ENCODE measurements at regions not wholly inside any gene's neighbourhood (a gene's known extent, or its start where the extent isn't known, plus 50 kb on each side); places are given as distances from the start of the nearest gene placed in this dataset.

DNA sequence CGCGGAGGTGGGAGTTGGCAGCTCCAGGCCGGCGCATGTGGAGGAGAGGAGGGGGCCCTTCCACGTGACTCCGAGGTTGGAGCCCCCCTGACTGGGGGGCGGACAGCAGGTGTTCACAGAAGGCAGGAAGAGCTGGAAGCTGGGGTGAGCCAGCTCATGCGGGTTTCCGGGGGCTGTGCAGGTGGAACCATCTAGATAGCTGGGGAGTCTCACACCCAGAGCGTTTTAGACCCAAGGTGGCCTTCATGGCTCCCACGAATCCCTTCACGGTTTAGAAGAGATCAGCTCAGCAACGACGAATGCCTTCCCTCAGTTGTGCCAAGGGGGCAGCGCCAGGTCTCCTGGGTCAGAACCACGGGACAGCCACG lies 740.5 kb upstream of the SALL3 start (continued):
- TF ChIP-seq ARNTL (CRISPR knock-in tag; IDR thresholded peaks at IDR 0.05; ENCODE audit: borderline replicate concordance, low read depth), result no peak
- TF ChIP-seq CSDC2 (CRISPR knock-in tag; IDR thresholded peaks at IDR 0.05), result no peak
- TF ChIP-seq ZFP30 (CRISPR knock-in tag; IDR thresholded peaks at IDR 0.05), result no peak
- TF ChIP-seq, protein P1, sequence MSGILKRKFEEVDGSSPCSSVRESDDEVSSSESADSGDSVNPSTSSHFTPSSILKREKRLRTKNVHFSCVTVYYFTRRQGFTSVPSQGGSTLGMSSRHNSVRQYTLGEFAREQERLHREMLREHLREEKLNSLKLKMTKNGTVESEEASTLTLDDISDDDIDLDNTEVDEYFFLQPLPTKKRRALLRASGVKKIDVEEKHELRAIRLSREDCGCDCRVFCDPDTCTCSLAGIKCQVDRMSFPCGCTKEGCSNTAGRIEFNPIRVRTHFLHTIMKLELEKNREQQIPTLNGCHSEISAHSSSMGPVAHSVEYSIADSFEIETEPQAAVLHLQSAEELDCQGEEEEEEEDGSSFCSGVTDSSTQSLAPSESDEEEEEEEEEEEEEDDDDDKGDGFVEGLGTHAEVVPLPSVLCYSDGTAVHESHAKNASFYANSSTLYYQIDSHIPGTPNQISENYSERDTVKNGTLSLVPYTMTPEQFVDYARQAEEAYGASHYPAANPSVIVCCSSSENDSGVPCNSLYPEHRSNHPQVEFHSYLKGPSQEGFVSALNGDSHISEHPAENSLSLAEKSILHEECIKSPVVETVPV (CRISPR knock-in tag; IDR thresholded peaks at IDR 0.05), result no peak
- no peak for TF ChIP-seq BACH2 (CRISPR knock-in tag; IDR thresholded peaks at IDR 0.05; ENCODE audit: borderline replicate concordance)
- TF ChIP-seq, protein P2, sequence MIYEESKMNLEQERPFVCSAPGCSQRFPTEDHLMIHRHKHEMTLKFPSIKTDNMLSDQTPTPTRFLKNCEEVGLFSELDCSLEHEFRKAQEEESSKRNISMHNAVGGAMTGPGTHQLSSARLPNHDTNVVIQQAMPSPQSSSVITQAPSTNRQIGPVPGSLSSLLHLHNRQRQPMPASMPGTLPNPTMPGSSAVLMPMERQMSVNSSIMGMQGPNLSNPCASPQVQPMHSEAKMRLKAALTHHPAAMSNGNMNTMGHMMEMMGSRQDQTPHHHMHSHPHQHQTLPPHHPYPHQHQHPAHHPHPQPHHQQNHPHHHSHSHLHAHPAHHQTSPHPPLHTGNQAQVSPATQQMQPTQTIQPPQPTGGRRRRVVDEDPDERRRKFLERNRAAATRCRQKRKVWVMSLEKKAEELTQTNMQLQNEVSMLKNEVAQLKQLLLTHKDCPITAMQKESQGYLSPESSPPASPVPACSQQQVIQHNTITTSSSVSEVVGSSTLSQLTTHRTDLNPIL (CRISPR knock-in tag; IDR thresholded peaks at IDR 0.05; ENCODE audit: low read depth), result no peak
- no peak for TF ChIP-seq RARB (CRISPR knock-in tag; IDR thresholded peaks at IDR 0.05)
- no peak for TF ChIP-seq ZNF8 (CRISPR knock-in tag; IDR thresholded peaks at IDR 0.05)
- no peak for TF ChIP-seq OSR1 (CRISPR knock-in tag; IDR thresholded peaks at IDR 0.05)
- no peak for TF ChIP-seq ISL1 (CRISPR knock-in tag; IDR thresholded peaks at IDR 0.05)

DNA sequence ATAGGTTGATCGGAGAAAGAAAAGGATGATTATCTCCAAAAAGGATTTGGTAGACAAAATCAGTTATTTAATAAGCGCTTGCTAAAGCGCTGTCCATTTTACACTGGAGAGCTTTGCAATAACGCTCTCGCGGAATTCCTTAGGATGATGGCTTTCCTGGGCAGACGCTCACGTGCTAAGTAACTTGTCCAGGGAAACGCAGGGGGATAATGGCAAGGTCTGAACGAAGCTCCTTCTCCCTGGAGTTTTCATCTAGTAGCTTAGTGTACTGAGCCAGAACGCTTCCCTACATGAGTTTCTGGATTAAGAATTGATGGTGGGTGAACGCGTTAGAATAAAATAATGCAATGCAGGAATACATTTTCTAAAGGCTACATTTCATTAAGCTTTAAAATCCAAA lies 739.5 kb upstream of the SALL3 start:
- ATAC-seq, result no peak
- no peak for TF ChIP-seq TCF4 (CRISPR knock-in tag; IDR thresholded peaks at IDR 0.05; ENCODE audit: borderline replicate concordance)
- TF ChIP-seq ZNF70 (CRISPR knock-in tag; IDR thresholded peaks at IDR 0.05), result no peak
- TF ChIP-seq ZNF565 (CRISPR knock-in tag; conservative IDR thresholded peaks at IDR 0.05; ENCODE audit: low read depth), result no peak
- TF ChIP-seq ARNTL (CRISPR knock-in tag; IDR thresholded peaks at IDR 0.05; ENCODE audit: borderline replicate concordance, low read depth), result no peak
- TF ChIP-seq, protein P3, sequence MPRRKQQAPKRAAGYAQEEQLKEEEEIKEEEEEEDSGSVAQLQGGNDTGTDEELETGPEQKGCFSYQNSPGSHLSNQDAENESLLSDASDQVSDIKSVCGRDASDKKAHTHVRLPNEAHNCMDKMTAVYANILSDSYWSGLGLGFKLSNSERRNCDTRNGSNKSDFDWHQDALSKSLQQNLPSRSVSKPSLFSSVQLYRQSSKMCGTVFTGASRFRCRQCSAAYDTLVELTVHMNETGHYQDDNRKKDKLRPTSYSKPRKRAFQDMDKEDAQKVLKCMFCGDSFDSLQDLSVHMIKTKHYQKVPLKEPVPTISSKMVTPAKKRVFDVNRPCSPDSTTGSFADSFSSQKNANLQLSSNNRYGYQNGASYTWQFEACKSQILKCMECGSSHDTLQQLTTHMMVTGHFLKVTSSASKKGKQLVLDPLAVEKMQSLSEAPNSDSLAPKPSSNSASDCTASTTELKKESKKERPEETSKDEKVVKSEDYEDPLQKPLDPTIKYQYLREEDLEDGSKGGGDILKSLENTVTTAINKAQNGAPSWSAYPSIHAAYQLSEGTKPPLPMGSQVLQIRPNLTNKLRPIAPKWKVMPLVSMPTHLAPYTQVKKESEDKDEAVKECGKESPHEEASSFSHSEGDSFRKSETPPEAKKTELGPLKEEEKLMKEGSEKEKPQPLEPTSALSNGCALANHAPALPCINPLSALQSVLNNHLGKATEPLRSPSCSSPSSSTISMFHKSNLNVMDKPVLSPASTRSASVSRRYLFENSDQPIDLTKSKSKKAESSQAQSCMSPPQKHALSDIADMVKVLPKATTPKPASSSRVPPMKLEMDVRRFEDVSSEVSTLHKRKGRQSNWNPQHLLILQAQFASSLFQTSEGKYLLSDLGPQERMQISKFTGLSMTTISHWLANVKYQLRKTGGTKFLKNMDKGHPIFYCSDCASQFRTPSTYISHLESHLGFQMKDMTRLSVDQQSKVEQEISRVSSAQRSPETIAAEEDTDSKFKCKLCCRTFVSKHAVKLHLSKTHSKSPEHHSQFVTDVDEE (CRISPR knock-in tag; IDR thresholded peaks at IDR 0.05), result no peak
- no peak for TF ChIP-seq ISL1 (CRISPR knock-in tag; IDR thresholded peaks at IDR 0.05)
- TF ChIP-seq PPARA (CRISPR knock-in tag; IDR thresholded peaks at IDR 0.05; ENCODE audit: borderline replicate concordance), result no peak
- no peak for TF ChIP-seq BACH2 (CRISPR knock-in tag; IDR thresholded peaks at IDR 0.05; ENCODE audit: borderline replicate concordance)
- TF ChIP-seq, protein P4, sequence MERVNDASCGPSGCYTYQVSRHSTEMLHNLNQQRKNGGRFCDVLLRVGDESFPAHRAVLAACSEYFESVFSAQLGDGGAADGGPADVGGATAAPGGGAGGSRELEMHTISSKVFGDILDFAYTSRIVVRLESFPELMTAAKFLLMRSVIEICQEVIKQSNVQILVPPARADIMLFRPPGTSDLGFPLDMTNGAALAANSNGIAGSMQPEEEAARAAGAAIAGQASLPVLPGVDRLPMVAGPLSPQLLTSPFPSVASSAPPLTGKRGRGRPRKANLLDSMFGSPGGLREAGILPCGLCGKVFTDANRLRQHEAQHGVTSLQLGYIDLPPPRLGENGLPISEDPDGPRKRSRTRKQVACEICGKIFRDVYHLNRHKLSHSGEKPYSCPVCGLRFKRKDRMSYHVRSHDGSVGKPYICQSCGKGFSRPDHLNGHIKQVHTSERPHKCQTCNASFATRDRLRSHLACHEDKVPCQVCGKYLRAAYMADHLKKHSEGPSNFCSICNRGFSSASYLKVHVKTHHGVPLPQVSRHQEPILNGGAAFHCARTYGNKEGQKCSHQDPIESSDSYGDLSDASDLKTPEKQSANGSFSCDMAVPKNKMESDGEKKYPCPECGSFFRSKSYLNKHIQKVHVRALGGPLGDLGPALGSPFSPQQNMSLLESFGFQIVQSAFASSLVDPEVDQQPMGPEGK (CRISPR knock-in tag; IDR thresholded peaks at IDR 0.05; ENCODE audit: borderline replicate concordance), result no peak
- no peak for TF ChIP-seq GLIS3 (CRISPR knock-in tag; IDR thresholded peaks at IDR 0.05)
- no peak for TF ChIP-seq ZFP3 (CRISPR knock-in tag; IDR thresholded peaks at IDR 0.05)
- TF ChIP-seq CSDC2 (CRISPR knock-in tag; IDR thresholded peaks at IDR 0.05), result no peak
- no peak for TF ChIP-seq ZC3H10 (CRISPR knock-in tag; IDR thresholded peaks at IDR 0.05)
- TF ChIP-seq, protein P2 (CRISPR knock-in tag; IDR thresholded peaks at IDR 0.05; ENCODE audit: low read depth), result no peak
- TF ChIP-seq, protein P1 (CRISPR knock-in tag; IDR thresholded peaks at IDR 0.05), result no peak
- no peak for TF ChIP-seq OSR1 (CRISPR knock-in tag; IDR thresholded peaks at IDR 0.05)
- TF ChIP-seq RARB (CRISPR knock-in tag; IDR thresholded peaks at IDR 0.05), result no peak
- no peak for TF ChIP-seq ZNF8 (CRISPR knock-in tag; IDR thresholded peaks at IDR 0.05)
